ENCODE measurements at regions not wholly inside any gene's neighbourhood (a gene's known extent, or its start where the extent isn't known, plus 50 kb on each side); places are given as distances from the start of the nearest gene placed in this dataset.

DNA sequence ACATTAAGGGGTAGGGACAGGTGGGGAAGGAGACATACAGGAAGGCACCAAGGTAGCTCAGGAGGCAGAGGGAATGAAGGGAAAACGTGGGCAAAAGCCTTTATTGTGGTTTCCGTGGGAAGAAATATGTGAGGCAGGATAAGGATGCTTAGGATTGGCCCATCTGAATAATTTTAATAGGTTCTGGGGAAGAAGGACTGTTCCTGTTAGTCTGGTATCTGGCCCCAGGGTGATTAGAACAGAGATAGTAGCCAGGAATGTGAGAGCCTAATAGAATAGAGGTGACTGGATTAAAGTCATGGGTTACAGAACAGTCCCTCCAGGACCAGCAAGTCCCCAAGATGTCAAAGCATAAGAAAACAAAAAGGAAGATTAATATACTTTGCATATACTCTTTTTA is 545.2 kb upstream of the CAMK1G start:
- TF ChIP-seq, protein P1, sequence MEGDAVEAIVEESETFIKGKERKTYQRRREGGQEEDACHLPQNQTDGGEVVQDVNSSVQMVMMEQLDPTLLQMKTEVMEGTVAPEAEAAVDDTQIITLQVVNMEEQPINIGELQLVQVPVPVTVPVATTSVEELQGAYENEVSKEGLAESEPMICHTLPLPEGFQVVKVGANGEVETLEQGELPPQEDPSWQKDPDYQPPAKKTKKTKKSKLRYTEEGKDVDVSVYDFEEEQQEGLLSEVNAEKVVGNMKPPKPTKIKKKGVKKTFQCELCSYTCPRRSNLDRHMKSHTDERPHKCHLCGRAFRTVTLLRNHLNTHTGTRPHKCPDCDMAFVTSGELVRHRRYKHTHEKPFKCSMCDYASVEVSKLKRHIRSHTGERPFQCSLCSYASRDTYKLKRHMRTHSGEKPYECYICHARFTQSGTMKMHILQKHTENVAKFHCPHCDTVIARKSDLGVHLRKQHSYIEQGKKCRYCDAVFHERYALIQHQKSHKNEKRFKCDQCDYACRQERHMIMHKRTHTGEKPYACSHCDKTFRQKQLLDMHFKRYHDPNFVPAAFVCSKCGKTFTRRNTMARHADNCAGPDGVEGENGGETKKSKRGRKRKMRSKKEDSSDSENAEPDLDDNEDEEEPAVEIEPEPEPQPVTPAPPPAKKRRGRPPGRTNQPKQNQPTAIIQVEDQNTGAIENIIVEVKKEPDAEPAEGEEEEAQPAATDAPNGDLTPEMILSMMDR (IDR thresholded peaks at IDR 0.05) = no peak
- Mint-ChIP-seq H3K4me3 (ENCODE audit: unreplicated experiment) (no peak overlapping the region), H3K9me3 (ENCODE audit: low read depth) (no peaks in the 10 kb centered on the region), H3K27me3 (ENCODE audit: low read depth) (no peaks in the 10 kb centered on the region), H3K4me1 (ENCODE audit: low read depth) (peaks cover 7% of the 10 kb centered on the region), H3K27ac (ENCODE audit: unreplicated experiment) (no peak overlapping the region), H3K36me3 (ENCODE audit: low read depth) (no peaks in the 10 kb centered on the region)
- no peak for DNase-seq (ENCODE audit: low spot score)

DNA sequence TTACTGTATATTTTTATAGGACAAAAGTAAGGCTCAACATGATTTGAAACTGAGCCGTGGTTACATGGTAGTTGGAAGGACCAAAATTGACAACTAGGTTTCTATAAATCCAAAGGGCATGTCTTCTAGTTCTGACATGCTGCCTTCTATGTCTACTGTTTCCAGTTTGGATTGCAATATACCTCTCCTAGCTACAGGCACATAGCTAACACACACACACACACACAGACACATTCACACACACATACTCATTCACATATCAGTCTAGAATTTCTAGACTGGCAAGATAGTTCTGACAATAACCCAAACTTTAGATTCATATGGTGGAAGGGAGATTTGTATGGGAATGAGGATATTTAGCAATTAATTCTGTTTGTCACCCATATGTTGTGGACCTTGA is 544.8 kb upstream of the CAMK1G start:
- Mint-ChIP-seq H3K4me1 (ENCODE audit: low read depth) (peaks cover 7% of the 10 kb centered on the region), H3K27ac (ENCODE audit: unreplicated experiment) (no peak overlapping the region), H3K27me3 (ENCODE audit: low read depth) (no peaks in the 10 kb centered on the region), H3K36me3 (ENCODE audit: low read depth) (no peaks in the 10 kb centered on the region), H3K4me3 (ENCODE audit: unreplicated experiment) (no peak overlapping the region), H3K9me3 (ENCODE audit: low read depth) (no peaks in the 10 kb centered on the region)
- no peak for DNase-seq (ENCODE audit: low spot score)
- TF ChIP-seq, protein P1 (IDR thresholded peaks at IDR 0.05) = no peak

DNA sequence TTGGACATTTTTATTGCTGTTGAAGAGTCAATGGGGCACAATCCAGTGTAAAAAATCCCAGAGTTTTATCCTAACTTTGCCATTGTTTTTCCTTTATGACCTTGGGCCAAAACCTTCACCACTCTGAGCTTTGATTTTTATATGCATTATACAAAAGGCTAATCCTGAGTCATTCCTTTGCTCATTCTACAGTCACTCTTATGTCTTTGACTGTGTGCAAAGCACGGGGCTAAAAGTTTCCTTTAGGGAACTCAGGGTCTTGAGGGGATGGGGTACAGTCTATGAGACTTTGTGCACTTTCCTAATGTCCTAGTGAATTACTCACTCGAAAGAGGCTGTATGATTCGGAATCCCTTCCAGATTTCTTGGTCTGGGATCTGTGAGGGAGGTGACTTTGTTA is 543.2 kb upstream of the CAMK1G start:
- no peaks in the 10 kb centered on the region for H3K36me3 Mint-ChIP-seq (ENCODE audit: low read depth)
- no peaks in the 10 kb centered on the region for H3K9me3 Mint-ChIP-seq (ENCODE audit: low read depth)
- no peak overlapping the region for H3K4me3 Mint-ChIP-seq (ENCODE audit: unreplicated experiment)
- TF ChIP-seq, protein P1 (IDR thresholded peaks at IDR 0.05) = no peak
- H3K4me1 Mint-ChIP-seq (ENCODE audit: low read depth) = peaks cover 11% of the 10 kb centered on the region
- no peak overlapping the region for H3K27ac Mint-ChIP-seq (ENCODE audit: unreplicated experiment)
- no peaks in the 10 kb centered on the region for H3K27me3 Mint-ChIP-seq (ENCODE audit: low read depth)
- no peak for DNase-seq (ENCODE audit: low spot score)

DNA sequence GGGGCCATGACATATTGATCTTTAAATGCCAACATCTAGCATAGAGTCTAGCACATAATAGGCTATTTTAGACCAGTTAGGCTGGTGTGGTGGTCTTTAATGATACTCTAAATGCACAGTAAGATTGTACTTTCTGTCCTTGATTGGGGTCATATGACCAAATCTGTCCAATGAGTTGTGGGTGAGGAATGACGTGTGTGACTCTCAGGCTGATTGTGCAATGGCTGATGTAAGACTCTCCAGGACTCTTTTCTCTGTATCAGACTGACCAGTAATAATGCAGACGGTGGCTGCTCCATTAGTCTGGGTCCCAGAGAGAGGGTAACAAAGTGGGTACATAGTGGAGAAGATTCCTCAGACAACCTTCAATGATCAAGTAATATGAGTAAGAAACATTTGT is 541.6 kb upstream of the CAMK1G start:
- Mint-ChIP-seq H3K36me3 (ENCODE audit: low read depth) (no peaks in the 10 kb centered on the region), H3K4me3 (ENCODE audit: unreplicated experiment) (no peak overlapping the region), H3K27ac (ENCODE audit: unreplicated experiment) (no peak overlapping the region), H3K9me3 (ENCODE audit: low read depth) (no peaks in the 10 kb centered on the region), H3K27me3 (ENCODE audit: low read depth) (no peaks in the 10 kb centered on the region), H3K4me1 (ENCODE audit: low read depth) (peaks cover 15% of the 10 kb centered on the region)
- TF ChIP-seq, protein P1 (IDR thresholded peaks at IDR 0.05) = no peak
- no peak for DNase-seq (ENCODE audit: low spot score)

DNA sequence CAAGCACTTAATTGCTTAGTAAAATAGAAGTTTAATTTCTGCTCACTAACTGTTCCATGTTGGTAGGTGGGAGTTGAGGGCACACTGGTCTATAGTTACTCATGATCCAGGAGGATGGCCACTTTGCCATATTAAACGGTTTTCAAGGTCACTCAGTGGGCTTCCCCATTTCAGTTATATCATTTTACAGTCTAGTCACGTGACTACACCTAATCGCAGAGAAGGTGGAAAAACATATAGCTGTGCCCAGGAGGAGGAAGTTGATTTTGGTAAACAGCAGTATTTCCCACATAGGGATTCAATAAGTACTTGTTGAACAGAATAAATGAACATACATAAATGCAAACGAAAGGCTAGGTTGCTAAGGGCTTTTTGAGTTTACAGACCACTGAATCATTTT is 541.1 kb upstream of the CAMK1G start:
- Mint-ChIP-seq H3K36me3 (ENCODE audit: low read depth) (no peaks in the 10 kb centered on the region), H3K27me3 (ENCODE audit: low read depth) (no peaks in the 10 kb centered on the region), H3K27ac (ENCODE audit: unreplicated experiment) (no peak overlapping the region), H3K4me3 (ENCODE audit: unreplicated experiment) (no peak overlapping the region), H3K9me3 (ENCODE audit: low read depth) (no peaks in the 10 kb centered on the region), H3K4me1 (ENCODE audit: low read depth) (peaks cover 15% of the 10 kb centered on the region)
- DNase-seq (ENCODE audit: low spot score) = no peak
- TF ChIP-seq, protein P1 (IDR thresholded peaks at IDR 0.05) = no peak
